HG02610 (cell line): ENCODE measurements at regions not wholly inside any gene's neighbourhood (a gene's known extent, or its start where the extent isn't known, plus 50 kb on each side); places are given as distances from the start of the nearest gene placed in this dataset.

ENCODE experiments used
- ATAC-seq: cut with Tn5 transposase; IDR thresholded peaks from one replicate; pipeline ENCODE4 v1.9.1; 2021; ENCODE audit warnings: mild to moderate bottlenecking, moderate library complexity; ENCODE audit not compliant: unreplicated experiment

- ATAC-seq, result peak; percentile 57
These were observed 96.9 kb downstream of the FAM76B start for GRCh38 chr11:95692526-95693260.

GRCh38 chr11:95690100-95690499 is 99.5 kb downstream of the FAM76B start:
- no peak for ATAC-seq

DNA sequence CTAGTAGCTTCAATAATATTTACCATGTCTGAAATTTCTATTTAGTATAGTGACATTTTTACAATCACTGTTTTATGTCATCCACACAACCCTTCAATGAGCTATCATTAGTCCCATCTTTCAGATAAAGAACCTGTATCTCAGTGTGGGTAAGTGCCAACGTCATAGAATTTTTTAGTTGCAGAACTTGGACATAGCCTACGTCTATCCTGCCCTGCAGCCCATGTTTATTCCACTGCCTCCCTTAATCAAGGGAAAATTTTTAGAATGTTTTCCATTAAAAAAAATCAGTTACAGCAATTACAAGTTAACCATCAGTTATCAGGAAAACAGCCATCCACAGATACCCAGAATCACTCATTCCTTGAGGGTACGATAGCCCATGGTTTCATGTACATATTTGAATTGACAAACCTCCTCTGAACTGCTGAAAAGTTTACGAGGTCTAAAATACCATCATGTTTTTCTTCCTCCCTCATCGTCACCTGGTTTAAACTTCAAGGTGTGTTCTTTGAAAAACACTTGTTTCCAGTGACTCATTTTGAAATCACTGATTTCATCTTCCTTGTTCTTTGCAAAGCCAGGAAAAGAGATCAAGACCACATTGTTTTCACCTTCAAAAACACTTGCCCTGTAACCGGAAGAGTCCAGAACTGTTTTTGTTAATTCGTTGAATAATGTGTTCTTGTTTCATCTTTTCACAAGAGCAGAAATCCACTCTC is 100.9 kb downstream of the FAM76B start:
- no peak for ATAC-seq

- ATAC-seq, result no peak
These were observed 101.6 kb downstream of the FAM76B start for GRCh38 chr11:95688015-95688414.

DNA sequence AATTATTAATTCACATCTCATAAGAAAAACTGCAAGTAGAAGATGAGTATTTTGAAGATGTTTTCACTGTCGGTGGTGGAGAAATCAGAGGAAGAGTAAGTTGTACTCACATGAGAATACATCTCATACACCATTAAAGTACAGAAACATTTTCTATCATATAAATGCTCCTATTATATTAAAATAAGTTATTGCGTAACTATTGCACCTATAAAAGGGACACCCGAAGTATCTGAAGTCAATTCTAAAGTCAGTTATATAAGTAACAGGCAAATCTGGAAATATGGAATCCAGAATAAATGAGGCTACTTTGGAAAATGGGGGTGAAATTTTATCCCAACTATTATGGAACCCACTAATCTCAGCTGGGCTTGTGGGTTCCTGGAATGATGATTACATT is 103.3 kb downstream of the FAM76B start:
- no peak for ATAC-seq

- no peak for ATAC-seq
These were observed 104.9 kb downstream of the FAM76B start for GRCh38 chr11:95684701-95685100.

DNA sequence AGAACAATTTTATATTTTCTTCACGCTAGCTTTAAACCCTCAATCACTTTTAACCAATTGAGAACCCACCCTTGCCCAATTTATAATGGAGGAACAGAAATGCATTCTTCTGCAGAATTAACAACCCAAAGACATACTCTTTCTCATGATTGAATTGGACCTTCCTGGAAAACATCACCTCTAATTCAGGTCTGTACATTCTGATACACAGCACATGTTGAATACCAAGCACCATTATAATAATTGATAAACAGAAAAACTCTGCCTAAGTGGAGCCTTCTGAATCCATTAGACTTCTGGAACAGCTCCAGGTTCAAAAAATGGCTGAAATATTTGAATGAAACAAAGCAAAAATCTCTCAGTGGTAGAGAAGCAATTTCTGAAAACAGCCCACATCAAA is 105.4 kb downstream of the FAM76B start:
- no peak for ATAC-seq

DNA sequence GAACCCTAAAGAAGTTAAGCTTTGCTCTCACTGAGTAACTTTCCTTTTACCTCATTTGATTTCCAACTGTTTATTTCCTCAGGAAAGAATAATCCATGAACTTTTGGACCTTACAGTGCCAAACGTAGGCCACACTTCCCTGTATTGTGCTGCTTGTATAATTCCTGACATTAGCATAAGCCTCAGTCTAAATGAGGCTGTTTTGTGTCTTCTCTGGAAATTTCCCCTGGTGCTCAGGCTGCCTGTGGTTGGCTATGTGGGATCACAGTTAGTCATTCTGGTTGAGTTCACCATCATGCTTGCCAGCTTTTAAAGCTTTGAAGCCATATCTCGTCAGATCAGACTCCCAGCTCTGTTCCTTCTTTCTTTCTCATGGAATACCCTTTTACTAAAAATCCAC is 107.0 kb downstream of the FAM76B start:
- peak; percentile 76 for ATAC-seq

DNA sequence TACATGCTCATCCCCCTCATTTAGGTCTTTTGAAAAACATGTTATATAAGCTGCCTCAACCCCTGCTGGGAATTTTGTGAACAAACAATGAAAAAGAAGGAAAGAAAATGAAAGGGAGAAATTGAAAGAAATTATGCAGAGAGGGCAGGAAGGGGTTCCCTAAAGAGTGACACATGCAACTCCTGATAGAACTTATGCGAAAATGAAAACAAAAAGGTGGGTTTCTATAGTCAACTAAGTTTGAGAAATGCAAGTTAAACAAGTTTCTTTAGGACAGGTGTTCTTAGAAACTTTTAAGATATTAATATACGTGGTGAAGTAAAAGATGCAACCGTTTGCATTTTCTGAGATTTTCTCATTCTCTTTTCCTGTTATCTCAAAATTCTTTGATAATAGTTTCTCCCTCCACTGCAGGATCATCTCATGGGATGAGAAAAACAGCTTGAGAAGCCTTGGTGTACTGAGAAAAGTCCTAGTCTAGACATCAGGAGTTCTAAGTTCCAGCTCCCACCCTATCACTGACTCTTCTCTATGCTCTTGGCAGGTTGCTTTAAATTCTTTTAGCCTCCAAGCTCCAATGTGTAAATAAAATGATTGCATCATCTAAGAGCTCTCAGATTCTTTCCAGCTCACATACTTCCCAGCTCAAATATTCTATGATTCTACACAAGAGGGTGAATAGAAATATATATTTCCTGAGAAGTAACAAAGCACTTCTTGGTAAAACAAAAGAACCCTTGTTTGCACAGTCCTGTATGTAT is 109.2 kb downstream of the FAM76B start:
- peak; percentile 71 for ATAC-seq

DNA sequence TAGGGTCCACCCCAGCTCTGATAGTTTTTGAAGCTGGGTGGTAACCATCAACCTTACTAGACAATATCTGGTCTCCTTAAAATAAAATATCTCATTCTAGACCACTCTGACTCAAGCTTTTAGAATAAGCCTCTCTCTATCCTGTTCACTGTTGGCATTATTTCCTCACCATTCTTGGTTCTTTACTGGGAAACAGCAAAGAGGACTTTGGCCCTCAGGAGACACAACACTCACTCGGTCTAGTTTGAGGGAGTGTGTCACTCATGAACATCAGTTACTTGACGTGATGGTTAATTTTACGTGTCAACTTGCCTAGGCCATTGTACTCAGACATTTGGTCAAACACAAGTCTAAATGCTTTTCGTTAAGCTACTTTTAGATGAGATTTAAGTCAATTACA is 110.6 kb downstream of the FAM76B start:
- ATAC-seq, result no peak

- ATAC-seq, result no peak
These were observed 113.3 kb downstream of the FAM76B start for GRCh38 chr11:95676308-95676707.

GRCh38 chr11:95675585-95675984 is 114.0 kb downstream of the FAM76B start:
- ATAC-seq, result no peak

- ATAC-seq, result no peak
These were observed 114.8 kb downstream of the FAM76B start for GRCh38 chr11:95674657-95675358.

DNA sequence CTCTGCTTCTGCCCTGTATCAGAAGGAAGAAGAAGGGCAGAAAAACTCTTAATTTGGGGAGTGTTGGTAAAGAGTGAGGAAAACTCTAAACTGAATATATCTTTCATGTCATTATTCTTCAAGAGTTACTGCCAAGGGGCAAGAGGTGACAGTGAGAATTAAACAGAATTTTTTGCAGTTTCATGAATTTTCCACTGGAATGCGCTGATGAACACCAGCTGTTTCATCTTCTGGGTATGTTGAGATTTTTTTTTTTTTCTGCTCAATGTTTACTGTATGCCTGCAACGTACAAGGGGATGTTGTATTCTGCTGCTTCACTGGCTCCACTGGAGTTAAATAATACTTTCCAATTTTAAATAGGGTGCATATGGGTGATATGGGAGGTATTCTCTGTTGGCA is 117.8 kb downstream of the FAM76B start:
- no peak for ATAC-seq

GRCh38 chr11:95668131-95668530 is 121.5 kb downstream of the FAM76B start:
- ATAC-seq, result no peak

DNA sequence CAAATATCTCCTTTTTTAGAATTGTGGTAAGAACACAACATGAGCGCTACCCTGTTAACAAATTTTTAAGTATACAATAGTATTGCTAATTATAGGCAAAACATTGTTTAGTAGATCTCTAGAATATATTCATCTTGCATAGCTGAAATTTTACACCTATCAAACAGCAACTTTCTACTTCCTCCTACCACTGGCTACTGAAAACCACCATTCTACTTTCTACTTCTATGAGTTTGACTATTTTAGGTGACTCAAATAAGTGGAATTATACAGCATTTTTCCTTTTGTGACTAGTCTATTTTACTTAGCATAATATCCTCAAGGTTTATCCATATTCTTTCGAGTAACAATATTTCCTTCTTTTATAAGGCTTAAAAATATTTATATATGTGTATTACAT is 128.4 kb downstream of the FAM76B start:
- ATAC-seq, result no peak

GRCh38 chr11:95660038-95660437 is 129.5 kb downstream of the FAM76B start:
- ATAC-seq, result no peak

- ATAC-seq, result no peak
These were observed 130.5 kb downstream of the FAM76B start for GRCh38 chr11:95659088-95659487.

DNA sequence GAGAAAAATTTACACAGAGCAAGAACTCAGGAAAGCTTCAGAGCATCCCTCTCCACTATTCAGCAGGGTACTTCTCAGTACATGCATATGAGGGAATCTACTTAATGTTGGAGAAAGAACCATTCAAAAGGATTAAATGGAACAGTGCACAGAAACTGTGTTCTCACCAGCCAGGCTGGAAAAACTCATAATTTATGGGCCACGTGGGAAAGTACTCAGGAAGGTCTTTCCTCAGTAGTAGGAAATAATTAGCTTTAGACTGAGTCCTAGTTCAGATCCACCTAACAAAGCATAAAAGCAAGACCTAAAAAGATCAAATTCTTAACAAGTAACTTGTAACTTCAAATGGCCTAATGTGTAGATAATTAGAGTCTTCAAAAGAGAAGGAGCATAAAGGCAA is 134.0 kb downstream of the FAM76B start:
- no peak for ATAC-seq

DNA sequence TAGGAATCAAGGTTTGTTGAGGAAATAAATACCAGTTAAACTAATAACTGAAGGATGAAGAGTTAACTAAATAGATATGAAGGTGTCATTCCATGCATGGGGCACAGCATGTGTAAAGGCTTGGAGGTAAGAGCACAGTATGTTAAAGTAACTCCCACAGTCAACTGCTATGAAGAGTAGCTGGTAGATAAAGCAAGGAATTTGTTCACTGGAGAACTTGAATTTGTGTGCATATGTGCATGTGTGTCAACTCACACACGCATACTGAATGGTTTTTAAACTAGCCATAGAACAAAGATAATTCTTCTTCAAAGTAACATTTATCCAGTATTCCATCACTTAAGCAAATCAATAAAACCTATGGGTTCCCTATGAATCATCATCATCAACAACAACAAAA is 135.9 kb downstream of the FAM76B start:
- no peak for ATAC-seq

DNA sequence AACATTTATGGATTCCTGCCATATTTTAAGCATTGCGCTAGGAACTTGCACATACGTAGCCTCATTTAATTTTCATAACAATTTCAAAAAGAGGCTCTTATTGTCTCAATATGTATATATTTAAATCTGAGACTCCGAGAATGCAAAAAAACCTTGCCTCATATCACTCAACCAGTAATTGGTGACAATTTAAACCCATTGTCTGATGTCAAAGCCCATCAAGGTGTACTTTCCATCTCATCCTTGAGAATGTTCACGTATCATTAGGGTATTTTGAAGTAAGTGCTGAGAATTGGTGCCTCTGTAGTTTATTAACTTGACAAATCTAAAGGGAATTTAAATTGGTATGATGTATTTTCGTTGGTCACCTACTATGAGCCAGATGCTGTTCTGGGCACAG is 136.5 kb downstream of the FAM76B start:
- no peak for ATAC-seq
